ENCODE measurements at regions not wholly inside any gene's neighbourhood (a gene's known extent, or its start where the extent isn't known, plus 50 kb on each side); places are given as distances from the start of the nearest gene placed in this dataset.

- TF ChIP-seq CTCF (IDR thresholded peaks at IDR 0.05; ENCODE audit: insufficient read depth, low read length, missing control alignments), result no peak
- ChIA-PET POLR2A (no interaction called here), CTCF (no interaction called here)
- no peak overlapping the region for H3K4me3 ChIP-seq (ENCODE audit: low read depth, low read length)
- no peak for DNase-seq (ENCODE audit: low read depth, low spot score)
These were observed 1162.8 kb upstream of the PRKX start for GRCh38 chrX:4876268-4876667.

GRCh38 chrX:4851534-4851933 is 1138.1 kb upstream of the PRKX start:
- ChIA-PET POLR2A (no interaction called here), CTCF (no interaction called here)
- no peak overlapping the region for H3K4me3 ChIP-seq (ENCODE audit: low read depth, low read length)
- no peak for DNase-seq (ENCODE audit: low read depth, low spot score)
- no peak for TF ChIP-seq CTCF (IDR thresholded peaks at IDR 0.05; ENCODE audit: insufficient read depth, low read length, missing control alignments)

GRCh38 chrX:4850312-4850711 is 1136.9 kb upstream of the PRKX start:
- no peak overlapping the region for H3K4me3 ChIP-seq (ENCODE audit: low read depth, low read length)
- DNase-seq (ENCODE audit: low read depth, low spot score), result no peak
- no peak for TF ChIP-seq CTCF (IDR thresholded peaks at IDR 0.05; ENCODE audit: insufficient read depth, low read length, missing control alignments)
- POLR2A ChIA-PET, result no interaction called here
- CTCF ChIA-PET, result no interaction called here

GRCh38 chrX:4844376-4844775 is 1130.9 kb upstream of the PRKX start:
- no peak overlapping the region for H3K4me3 ChIP-seq (ENCODE audit: low read depth, low read length)
- POLR2A ChIA-PET, result no interaction called here
- no peak for TF ChIP-seq CTCF (IDR thresholded peaks at IDR 0.05; ENCODE audit: insufficient read depth, low read length, missing control alignments)
- no peak for DNase-seq (ENCODE audit: low read depth, low spot score)
- CTCF ChIA-PET, result no interaction called here

- POLR2A ChIA-PET, result no interaction called here
- DNase-seq (ENCODE audit: low read depth, low spot score), result no peak
- no peak overlapping the region for H3K4me3 ChIP-seq (ENCODE audit: low read depth, low read length)
- CTCF ChIA-PET, result no interaction called here
- TF ChIP-seq CTCF (IDR thresholded peaks at IDR 0.05; ENCODE audit: insufficient read depth, low read length, missing control alignments), result no peak
These were observed 1127.8 kb upstream of the PRKX start for GRCh38 chrX:4841216-4841745.

GRCh38 chrX:4831574-4831973 is 1118.1 kb upstream of the PRKX start:
- no peak overlapping the region for H3K4me3 ChIP-seq (ENCODE audit: low read depth, low read length)
- CTCF ChIA-PET, result no interaction called here
- POLR2A ChIA-PET, result no interaction called here
- no peak for DNase-seq (ENCODE audit: low read depth, low spot score)
- TF ChIP-seq CTCF (IDR thresholded peaks at IDR 0.05; ENCODE audit: insufficient read depth, low read length, missing control alignments), result no peak

Measured in AG04449 (cell line).